Neuronal stem cell (in vitro differentiated cells): ENCODE measurements at regions not wholly inside any gene's neighbourhood (a gene's known extent, or its start where the extent isn't known, plus 50 kb on each side); places are given as distances from the start of the nearest gene placed in this dataset.
A peak's percentile ranks its signal among the peaks of the same experiment; 100 is the strongest.

ENCODE experiments used
- DNase-seq: peaks from one replicate; pipeline ENCODE4 v3.0.0-alpha.2; 2013; ENCODE audit warnings: low spot score
- H2AFZ ChIP-seq: one replicate; pipeline ENCODE4 v1.6.1; 2013; ENCODE audit warnings: mild to moderate bottlenecking, low read length, inconsistent platforms
- H2AK5ac ChIP-seq: 2 replicates; pipeline ENCODE4 v1.6.1; 2013; ENCODE audit warnings: low read depth, mild to moderate bottlenecking, inconsistent platforms, low read length, moderate library complexity, mixed read lengths
- H2BK120ac ChIP-seq: 2 replicates; pipeline ENCODE4 v1.6.1; 2013; ENCODE audit warnings: low read depth, mild to moderate bottlenecking, inconsistent platforms, low read length, moderate library complexity, mixed read lengths
- H2BK12ac ChIP-seq: one replicate; pipeline ENCODE4 v1.6.1; 2013; ENCODE audit warnings: low read length, inconsistent platforms
- H2BK15ac ChIP-seq: 2 replicates; pipeline ENCODE4 v1.6.1; 2013; ENCODE audit warnings: mild to moderate bottlenecking, low read length, inconsistent platforms, mixed read lengths
- H2BK5ac ChIP-seq: one replicate; pipeline ENCODE4 v1.6.1; 2013; ENCODE audit warnings: inconsistent platforms, mild to moderate bottlenecking, low read length, moderate library complexity
- H3K14ac ChIP-seq: one replicate; pipeline ENCODE4 v1.6.1; 2013; ENCODE audit warnings: low read length, inconsistent platforms
- H3K18ac ChIP-seq: 2 replicates; pipeline ENCODE4 v1.6.1; 2013; ENCODE audit warnings: low read length, inconsistent platforms
- H3K23ac ChIP-seq: 2 replicates; pipeline ENCODE4 v1.6.1; 2013; ENCODE audit warnings: low read depth, mild to moderate bottlenecking, mixed read lengths, low read length, inconsistent platforms; ENCODE audit not compliant: poor library complexity
- H3K27ac ChIP-seq: replicated peaks from 3 replicates; pipeline ENCODE4 v1.5.1; 2013; ENCODE audit warnings: low read length, inconsistent platforms
- H3K27me3 ChIP-seq, 3 experiments: 2 replicates each; pipeline ENCODE4 v1.6.1; 2013; ENCODE audit warnings: low read length in 3 of 3, mild to moderate bottlenecking in 2 of 3, inconsistent platforms in 1 of 3, low read depth in 1 of 3, mixed read lengths in 1 of 3, moderate library complexity in 1 of 3; ENCODE audit not compliant: control insufficient read depth in 3 of 3, insufficient read depth in 3 of 3
- H3K36me3 ChIP-seq, 2 donors: replicated peaks in 1 of 2; 2 replicates each; pipeline ENCODE4 v1.6.1; 2013; ENCODE audit warnings: low read length in 2 of 2; ENCODE audit not compliant: control insufficient read depth in 2 of 2, insufficient read depth in 2 of 2
- H3K4ac ChIP-seq: 2 replicates; pipeline ENCODE4 v1.6.1; 2013; ENCODE audit warnings: inconsistent platforms, mild to moderate bottlenecking, low read length, moderate library complexity
- H3K4me1 ChIP-seq, 2 donors: 1 replicate in 1 of 2; 2 replicates in 1 of 2; pipeline ENCODE4 v1.6.1; 2013; ENCODE audit warnings: low read length in 2 of 2, low read depth in 1 of 2; ENCODE audit not compliant: control insufficient read depth in 2 of 2, insufficient read depth in 1 of 2
- H3K4me2 ChIP-seq: one replicate; pipeline ENCODE4 v1.6.1; 2013; ENCODE audit warnings: mild to moderate bottlenecking, low read length, inconsistent platforms; ENCODE audit not compliant: insufficient read depth, poor library complexity, severe bottlenecking
- H3K4me3 ChIP-seq, 2 donors: 2 replicates each; pipeline ENCODE4 v1.5.1; 2013; ENCODE audit warnings: low read length in 2 of 2, mild to moderate bottlenecking in 2 of 2, inconsistent platforms in 1 of 2, moderate library complexity in 1 of 2
- H3K79me1 ChIP-seq: one replicate; pipeline ENCODE4 v1.6.1; 2013; ENCODE audit warnings: low read depth, mild to moderate bottlenecking, inconsistent platforms, low read length, moderate library complexity
- H3K9ac ChIP-seq: one replicate; pipeline ENCODE4 v1.6.1; 2013; ENCODE audit warnings: mild to moderate bottlenecking, low read depth, low read length, inconsistent platforms; ENCODE audit not compliant: poor library complexity
- H3K9me3 ChIP-seq, 2 donors: replicated peaks in 1 of 2; 2 replicates each; pipeline versions ENCODE3 to v1.6.1; 2013; ENCODE audit warnings: low read length in 2 of 2, mild to moderate bottlenecking in 2 of 2, inconsistent platforms in 1 of 2, low read depth in 1 of 2, mixed read lengths in 1 of 2, moderate library complexity in 1 of 2; ENCODE audit not compliant: control insufficient read depth in 2 of 2, insufficient read depth in 1 of 2
- H4K8ac ChIP-seq: one replicate; pipeline ENCODE4 v1.6.1; 2013; ENCODE audit warnings: low read depth, mild to moderate bottlenecking, inconsistent platforms, low read length, moderate library complexity
- H4K91ac ChIP-seq: one replicate; pipeline ENCODE4 v1.6.1; 2013; ENCODE audit warnings: low read length, low read depth, mild to moderate bottlenecking, inconsistent platforms; ENCODE audit not compliant: poor library complexity
- WGBS, 2 donors: extraction: QIAGEN DNeasy Blood & Tissue Kit; methylation state at CpG; one replicate each; pipeline ENCODE4 v1.1.7; 2013; ENCODE audit warnings: missing lambda C conversion rate in 2 of 2, mixed read lengths in 1 of 2; ENCODE audit not compliant: insufficient read length in 2 of 2, insufficient replicate concordance in 1 of 2; ENCODE audit errors: extremely low coverage in 2 of 2; 5-methylcytosine and 5-hydroxymethylcytosine counted together

GRCh38 chr1:182207300-182207699, 145.8 kb upstream of the ZNF648 start:
- WGBS, 2 donors = no CpG with 5 or more reads among the region's 4 CpGs
- H3K27ac ChIP-seq = no peak overlapping the region
- H3K4me1 ChIP-seq = peaks cover 11% of the 10 kb centered on the region in 2 donors

GRCh38 chr1:182206626-182207239, 145.2 kb upstream of the ZNF648 start:
- no CpG with 5 or more reads among the region's 4 CpGs for WGBS, 2 donors

More at GRCh38 chr1:182207300-182207699, 145.8 kb upstream of the ZNF648 start:
- Histone ChIP-seq H3K9me3 (no peaks in the 10 kb centered on the region), H3K36me3 (no peaks in the 10 kb centered on the region), H3K27me3 (peaks cover 0 to 7% (median 0%) of the 10 kb centered on the region in 3 experiments), H2BK12ac (no peak overlapping the region), H2AFZ (peak overlapping the region; percentile 73), H2BK15ac (peak overlapping the region; percentile 55), H2AK5ac (no peak overlapping the region), H4K8ac (no peak overlapping the region), H3K14ac (no peak overlapping the region), H3K23ac (no peak overlapping the region), H3K4ac (no peak overlapping the region), H2BK120ac (no peak overlapping the region), H3K4me3 (no peak overlapping the region), H3K4me2 (no peak overlapping the region), H3K18ac (peak overlapping the region; percentile 51), H2BK5ac (no peak overlapping the region), H4K91ac (peak overlapping the region; percentile 69), H3K79me1 (no peaks in the 10 kb centered on the region), H3K9ac (peak overlapping the region; percentile 6)
- DNase-seq = no peak

GRCh38 chr1:182205351-182206022, 144.0 kb upstream of the ZNF648 start:
- Histone ChIP-seq H4K91ac (no peak overlapping the region), H3K79me1 (no peaks in the 10 kb centered on the region), H3K18ac (no peak overlapping the region), H2BK5ac (no peak overlapping the region), H2BK12ac (no peak overlapping the region), H2AK5ac (no peak overlapping the region), H3K9ac (no peak overlapping the region), H2BK15ac (no peak overlapping the region), H3K23ac (no peak overlapping the region), H3K4me1 (peaks cover 11% of the 10 kb centered on the region in 2 donors), H3K36me3 (no peaks in the 10 kb centered on the region), H3K9me3 (no peaks in the 10 kb centered on the region), H3K27ac (no peak overlapping the region), H2AFZ (no peak overlapping the region), H3K4me3 (no peak overlapping the region), H2BK120ac (no peak overlapping the region), H3K4me2 (no peak overlapping the region), H3K14ac (no peak overlapping the region), H3K4ac (no peak overlapping the region), H3K27me3 (no peaks in the 10 kb centered on the region), H4K8ac (no peak overlapping the region)
- DNase-seq = no peak

More at GRCh38 chr1:182206626-182207239, 145.2 kb upstream of the ZNF648 start:
- no peak overlapping the region for H4K91ac ChIP-seq
- H4K8ac ChIP-seq = peak overlapping the region; percentile 49
- no peak overlapping the region for H3K9ac ChIP-seq
- no peak overlapping the region for H3K4me3 ChIP-seq
- no peak overlapping the region for H2BK120ac ChIP-seq
- no peaks in the 10 kb centered on the region for H3K36me3 ChIP-seq
- H3K27me3 ChIP-seq = peaks cover 0 to 7% (median 0%) of the 10 kb centered on the region in 3 experiments
- no peak overlapping the region for H3K14ac ChIP-seq
- no peak overlapping the region for H3K4me2 ChIP-seq
- DNase-seq = no peak
- H3K23ac ChIP-seq = no peak overlapping the region
- no peak overlapping the region for H2BK5ac ChIP-seq
- no peak overlapping the region for H3K4ac ChIP-seq
- peaks cover 11% of the 10 kb centered on the region in 2 donors for H3K4me1 ChIP-seq
- H3K79me1 ChIP-seq = no peaks in the 10 kb centered on the region
- no peaks in the 10 kb centered on the region for H3K9me3 ChIP-seq
- peak overlapping the region; percentile 49 for H3K27ac ChIP-seq
- H2AK5ac ChIP-seq = no peak overlapping the region
- H2AFZ ChIP-seq = peak overlapping the region; percentile 73
- H3K18ac ChIP-seq = peak overlapping the region; percentile 51
- no peak overlapping the region for H2BK12ac ChIP-seq
- H2BK15ac ChIP-seq = no peak overlapping the region

GRCh38 chr1:182203191-182203875, 141.8 kb upstream of the ZNF648 start:
- Histone ChIP-seq H2BK120ac (no peak overlapping the region), H3K27ac (no peak overlapping the region), H2AK5ac (no peak overlapping the region), H4K8ac (no peak overlapping the region), H3K9ac (no peak overlapping the region), H3K4me1 (peaks cover 11% of the 10 kb centered on the region in 2 donors), H3K23ac (no peak overlapping the region), H3K14ac (no peak overlapping the region), H2BK12ac (no peak overlapping the region), H3K4me2 (no peak overlapping the region), H3K4me3 (no peak overlapping the region), H3K4ac (no peak overlapping the region), H2BK15ac (no peak overlapping the region), H3K27me3 (no peaks in the 10 kb centered on the region), H3K36me3 (no peaks in the 10 kb centered on the region), H4K91ac (no peak overlapping the region), H2AFZ (no peak overlapping the region), H3K79me1 (no peaks in the 10 kb centered on the region), H2BK5ac (no peak overlapping the region), H3K18ac (no peak overlapping the region), H3K9me3 (no peaks in the 10 kb centered on the region)
- no CpG with 5 or more reads among the region's 2 CpGs for WGBS, 2 donors
- DNase-seq = no peak
